ENCODE measurements at regions not wholly inside any gene's neighbourhood (a gene's known extent, or its start where the extent isn't known, plus 50 kb on each side); places are given as distances from the start of the nearest gene placed in this dataset.

DNA sequence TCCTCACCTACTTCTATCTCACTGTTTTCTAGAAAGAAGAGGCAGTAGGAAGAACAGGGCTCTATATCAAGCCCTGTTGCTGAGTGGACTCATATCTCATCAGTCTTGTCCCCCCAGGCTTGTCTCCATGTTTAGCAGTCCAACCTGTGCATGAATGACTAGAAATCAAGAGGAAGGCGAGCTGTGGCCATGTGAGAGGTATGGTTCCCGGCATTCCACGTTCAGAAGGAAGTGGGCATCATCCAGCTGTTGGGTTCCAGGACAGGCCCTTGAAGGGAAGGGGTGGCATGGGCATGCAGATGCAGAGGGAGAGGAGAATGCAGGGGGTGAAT, 176.6 kb downstream of the MRPL14 start:
- no peak for TF ChIP-seq PBX3 (IDR thresholded peaks at IDR 0.05; ENCODE audit: insufficient replicate concordance, low read depth, low read length)
- TF ChIP-seq FOXK2 (IDR thresholded peaks at IDR 0.05), result no peak
- TF ChIP-seq BCL11A (IDR thresholded peaks at IDR 0.05; ENCODE audit: low read depth, low read length), result no peak
- no peak for TF ChIP-seq POLR2A (IDR thresholded peaks at IDR 0.05; ENCODE audit: low read depth, low read length)
- TF ChIP-seq, protein P1, sequence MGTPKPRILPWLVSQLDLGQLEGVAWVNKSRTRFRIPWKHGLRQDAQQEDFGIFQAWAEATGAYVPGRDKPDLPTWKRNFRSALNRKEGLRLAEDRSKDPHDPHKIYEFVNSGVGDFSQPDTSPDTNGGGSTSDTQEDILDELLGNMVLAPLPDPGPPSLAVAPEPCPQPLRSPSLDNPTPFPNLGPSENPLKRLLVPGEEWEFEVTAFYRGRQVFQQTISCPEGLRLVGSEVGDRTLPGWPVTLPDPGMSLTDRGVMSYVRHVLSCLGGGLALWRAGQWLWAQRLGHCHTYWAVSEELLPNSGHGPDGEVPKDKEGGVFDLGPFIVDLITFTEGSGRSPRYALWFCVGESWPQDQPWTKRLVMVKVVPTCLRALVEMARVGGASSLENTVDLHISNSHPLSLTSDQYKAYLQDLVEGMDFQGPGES (IDR thresholded peaks at IDR 0.05), result no peak
- TF ChIP-seq RAD21 (IDR thresholded peaks at IDR 0.05; ENCODE audit: insufficient read depth, low read depth, low read length), result no peak
- TF ChIP-seq, protein P2, sequence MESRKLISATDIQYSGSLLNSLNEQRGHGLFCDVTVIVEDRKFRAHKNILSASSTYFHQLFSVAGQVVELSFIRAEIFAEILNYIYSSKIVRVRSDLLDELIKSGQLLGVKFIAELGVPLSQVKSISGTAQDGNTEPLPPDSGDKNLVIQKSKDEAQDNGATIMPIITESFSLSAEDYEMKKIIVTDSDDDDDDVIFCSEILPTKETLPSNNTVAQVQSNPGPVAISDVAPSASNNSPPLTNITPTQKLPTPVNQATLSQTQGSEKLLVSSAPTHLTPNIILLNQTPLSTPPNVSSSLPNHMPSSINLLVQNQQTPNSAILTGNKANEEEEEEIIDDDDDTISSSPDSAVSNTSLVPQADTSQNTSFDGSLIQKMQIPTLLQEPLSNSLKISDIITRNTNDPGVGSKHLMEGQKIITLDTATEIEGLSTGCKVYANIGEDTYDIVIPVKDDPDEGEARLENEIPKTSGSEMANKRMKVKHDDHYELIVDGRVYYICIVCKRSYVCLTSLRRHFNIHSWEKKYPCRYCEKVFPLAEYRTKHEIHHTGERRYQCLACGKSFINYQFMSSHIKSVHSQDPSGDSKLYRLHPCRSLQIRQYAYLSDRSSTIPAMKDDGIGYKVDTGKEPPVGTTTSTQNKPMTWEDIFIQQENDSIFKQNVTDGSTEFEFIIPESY (IDR thresholded peaks at IDR 0.05), result no peak
- no peak for TF ChIP-seq CBX3 (IDR thresholded peaks at IDR 0.05; ENCODE audit: borderline replicate concordance, low read depth)
- no peak for TF ChIP-seq POLR2AphosphoS5 (IDR thresholded peaks at IDR 0.05; ENCODE audit: low read length)
